ENCODE measurements at regions not wholly inside any gene's neighbourhood (a gene's known extent, or its start where the extent isn't known, plus 50 kb on each side); places are given as distances from the start of the nearest gene placed in this dataset.

GRCh38 chr4:159722052-159722451, 619.2 kb downstream of the RAPGEF2 start:
- Histone ChIP-seq H3K27me3 (ENCODE audit: control insufficient read depth in 1 of 2, insufficient read depth in 2 of 2, low read length in 2 of 2) (no peaks in the 10 kb centered on the region), H3K4me3 (replicated peaks in 1 of 3; ENCODE audit: insufficient read depth in 1 of 3, low read depth in 2 of 3, low read length in 3 of 3) (no peak overlapping the region), H3K4me2 (ENCODE audit: low read depth, low read length) (no peak overlapping the region), H2AFZ (ENCODE audit: low read length) (no peak overlapping the region), H4K20me1 (ENCODE audit: insufficient read depth, low read length) (no peaks in the 10 kb centered on the region), H3K27ac (ENCODE audit: extremely low read length, insufficient read depth, low read length) (no peak overlapping the region), H3K9ac (ENCODE audit: insufficient read depth, low read depth, low read length) (no peak overlapping the region), H3K9me3 (ENCODE audit: low read length) (no peaks in the 10 kb centered on the region), H3K79me2 (ENCODE audit: insufficient read depth, low read length) (no peaks in the 10 kb centered on the region), H3K4me1 (ENCODE audit: insufficient read depth, low read length) (no peaks in the 10 kb centered on the region), H3K36me3 (replicated peaks in 1 of 2; ENCODE audit: control insufficient read depth in 1 of 2, insufficient read depth in 2 of 2, low read length in 2 of 2) (no peaks in the 10 kb centered on the region)
- intact Hi-C loops (cut with micrococcal nuclease; ENCODE audit: unreplicated experiment) (no loop called here), in situ Hi-C loops (cut with HindIII; ENCODE audit: extremely low pct_ligation_motif_present, low pct_unique_long_range_greater_than_20kb) (no loop called here)
- TF ChIP-seq ZFAT (CRISPR knock-in tag; conservative IDR thresholded peaks at IDR 0.05) = no peak
- TF ChIP-seq ZC3H4 (CRISPR knock-in tag; IDR thresholded peaks at IDR 0.05; ENCODE audit: borderline replicate concordance) = no peak
- TF ChIP-seq FOXM1 (CRISPR knock-in tag; IDR thresholded peaks at IDR 0.05) = no peak
- TF ChIP-seq NPAS2 (CRISPR knock-in tag; IDR thresholded peaks at IDR 0.05; ENCODE audit: borderline replicate concordance) = no peak
- TF ChIP-seq SKI (IDR thresholded peaks at IDR 0.05; ENCODE audit: partially characterized antibody) = no peak
- TF ChIP-seq MAFF (IDR thresholded peaks at IDR 0.05; ENCODE audit: low read depth, low read length) = 0 out of 2 replicates have a peak, but pooled peaks have one; percentile 8
- TF ChIP-seq ZNF841 (CRISPR knock-in tag; IDR thresholded peaks at IDR 0.05; ENCODE audit: borderline replicate concordance) = no peak
- no peak for TF ChIP-seq ZNF33B (CRISPR knock-in tag; IDR thresholded peaks at IDR 0.05)
- peak; percentile 35 to 45; a peak in 3 of 4 replicates for TF ChIP-seq MAFK (conservative IDR thresholded peaks at IDR 0.05 in 1 of 2, IDR thresholded peaks at IDR 0.05 in 1 of 2; ENCODE audit: low read length in 2 of 2)
- no peak for TF ChIP-seq ZNF317 (CRISPR knock-in tag; IDR thresholded peaks at IDR 0.05)
- no peak for TF ChIP-seq HOXD1 (CRISPR knock-in tag; IDR thresholded peaks at IDR 0.05)
- ATAC-seq = no peak; the same call in 2 of the 3 replicates
- CTCF ChIA-PET (ENCODE audit: low intra/inter-chr PET ratio, low total read pairs) = no interaction called here
- BruUV-seq (replicated peaks) = no TSS peak
- no peak for DNase-seq (ENCODE audit: low spot score)
- POLR2A ChIA-PET = no interaction called here
- FAIRE-seq = no peak
- 17% methylated on average over 9 of the region's 16 CpGs for WGBS (ENCODE audit: low lambda C conversion rate)

DNA sequence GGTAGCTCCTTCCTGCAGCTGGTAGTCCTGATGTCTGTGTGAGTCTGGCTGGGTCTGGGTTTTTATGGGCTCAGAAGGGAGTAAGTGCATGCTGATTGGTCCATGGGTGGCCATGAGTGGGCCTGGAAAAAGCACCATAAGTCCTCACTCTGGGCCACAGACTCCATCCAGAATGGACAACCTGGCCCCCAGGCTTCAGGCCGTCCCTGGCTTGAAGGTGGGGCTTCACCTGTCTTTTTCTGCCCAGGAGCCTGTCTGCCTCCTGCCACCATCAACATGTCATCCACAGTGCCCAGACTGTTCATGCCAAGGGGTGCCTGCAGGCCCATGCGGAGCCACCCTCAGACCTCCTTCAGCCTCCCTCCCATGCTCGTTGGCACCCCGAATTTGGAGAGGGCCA, 620.0 kb downstream of the RAPGEF2 start:
- Histone ChIP-seq H3K4me2 (ENCODE audit: low read depth, low read length) (no peak overlapping the region), H3K27ac (ENCODE audit: extremely low read length, insufficient read depth, low read length) (no peak overlapping the region), H3K9me3 (ENCODE audit: low read length) (no peaks in the 10 kb centered on the region), H3K36me3 (replicated peaks in 1 of 2; ENCODE audit: control insufficient read depth in 1 of 2, insufficient read depth in 2 of 2, low read length in 2 of 2) (no peaks in the 10 kb centered on the region), H4K20me1 (ENCODE audit: insufficient read depth, low read length) (no peaks in the 10 kb centered on the region), H2AFZ (ENCODE audit: low read length) (no peak overlapping the region), H3K4me1 (ENCODE audit: insufficient read depth, low read length) (no peaks in the 10 kb centered on the region), H3K27me3 (ENCODE audit: control insufficient read depth in 1 of 2, insufficient read depth in 2 of 2, low read length in 2 of 2) (no peaks in the 10 kb centered on the region), H3K9ac (ENCODE audit: insufficient read depth, low read depth, low read length) (no peak overlapping the region), H3K79me2 (ENCODE audit: insufficient read depth, low read length) (no peaks in the 10 kb centered on the region), H3K4me3 (replicated peaks in 1 of 3; ENCODE audit: insufficient read depth in 1 of 3, low read depth in 2 of 3, low read length in 3 of 3) (no peak overlapping the region)
- ChIA-PET POLR2A (no interaction called here), CTCF (ENCODE audit: low intra/inter-chr PET ratio, low total read pairs) (no interaction called here)
- no TSS peak for BruUV-seq (replicated peaks)
- ATAC-seq = no peak
- DNase-seq (ENCODE audit: low spot score) = no peak
- in situ Hi-C loops (cut with HindIII; ENCODE audit: extremely low pct_ligation_motif_present, low pct_unique_long_range_greater_than_20kb) = no loop called here
- intact Hi-C loops (cut with micrococcal nuclease; ENCODE audit: unreplicated experiment) = no loop called here
- whole genome bisulfite sequencing (ENCODE audit: low lambda C conversion rate) = 0% methylated on average over 2 of the region's 4 CpGs
- no peak for FAIRE-seq
- TF ChIP-seq RFXAP (CRISPR knock-in tag; IDR thresholded peaks at IDR 0.05; ENCODE audit: borderline replicate concordance) (no peak), ZNF598 (CRISPR knock-in tag; IDR thresholded peaks at IDR 0.05; ENCODE audit: borderline replicate concordance) (no peak), CCDC6 (CRISPR knock-in tag; IDR thresholded peaks at IDR 0.05) (no peak), IRX3 (CRISPR knock-in tag; IDR thresholded peaks at IDR 0.05; ENCODE audit: borderline replicate concordance, low read depth) (no peak), SETDB1 (CRISPR knock-in tag; IDR thresholded peaks at IDR 0.05; ENCODE audit: borderline replicate concordance) (no peak), ZNF652 (CRISPR knock-in tag; IDR thresholded peaks at IDR 0.05; ENCODE audit: borderline replicate concordance, low read depth) (no peak), RXRB (CRISPR knock-in tag; IDR thresholded peaks at IDR 0.05; ENCODE audit: borderline replicate concordance) (no peak), GLMP (CRISPR knock-in tag; IDR thresholded peaks at IDR 0.05; ENCODE audit: borderline replicate concordance) (no peak), ATAD3A (CRISPR knock-in tag; IDR thresholded peaks at IDR 0.05) (no peak)
